Activated gamma-delta T cell treated with Interleukin-2 at 50 U/mL for 16 hours (primary cell): ENCODE measurements at regions not wholly inside any gene's neighbourhood (a gene's known extent, or its start where the extent isn't known, plus 50 kb on each side); places are given as distances from the start of the nearest gene placed in this dataset.

Source experiments
- DNase-seq: peaks from one replicate; pipeline ENCODE4 v3.0.0-alpha.2; 2020

DNA sequence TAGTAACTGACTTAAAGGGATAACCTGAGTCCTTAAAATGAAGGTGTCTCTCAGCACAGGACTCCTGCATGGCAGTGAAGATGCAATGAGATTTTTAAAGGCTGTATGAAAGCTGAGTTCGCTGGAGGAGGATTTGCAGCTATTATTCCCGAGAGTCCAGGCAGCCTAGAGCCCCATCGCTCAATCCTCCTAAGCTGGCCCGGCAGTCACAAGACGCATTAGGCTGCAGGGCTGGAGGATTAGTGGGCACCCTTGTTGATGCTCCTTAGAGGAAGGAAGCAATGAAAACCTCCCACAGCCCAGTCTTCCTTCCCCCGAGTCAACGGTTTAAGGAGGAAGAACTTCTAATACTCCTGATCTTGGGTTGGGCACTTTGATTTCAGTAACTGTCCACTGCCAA is 239.5 kb downstream of the EFNB2 start:
- DNase-seq, result no peak

DNA sequence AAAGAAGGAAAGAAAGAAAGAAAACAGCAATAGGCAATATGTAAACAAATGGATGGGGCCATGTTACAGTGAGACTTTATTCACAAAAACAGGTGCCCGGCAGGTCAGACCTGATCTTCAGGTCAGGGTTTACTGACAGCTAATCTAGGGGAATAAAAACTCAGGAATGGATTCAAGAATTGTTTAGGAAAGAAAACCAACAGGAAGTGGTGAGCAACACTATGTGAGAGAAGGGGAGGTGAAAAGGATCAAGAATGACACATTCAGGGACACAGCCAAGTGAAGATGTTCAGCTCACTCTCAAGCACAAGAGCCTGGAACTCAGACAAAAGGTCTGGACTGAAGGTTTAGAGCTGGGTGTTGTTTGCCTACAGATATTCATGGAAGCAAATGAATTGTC is 244.5 kb downstream of the EFNB2 start:
- DNase-seq, result no peak

DNA sequence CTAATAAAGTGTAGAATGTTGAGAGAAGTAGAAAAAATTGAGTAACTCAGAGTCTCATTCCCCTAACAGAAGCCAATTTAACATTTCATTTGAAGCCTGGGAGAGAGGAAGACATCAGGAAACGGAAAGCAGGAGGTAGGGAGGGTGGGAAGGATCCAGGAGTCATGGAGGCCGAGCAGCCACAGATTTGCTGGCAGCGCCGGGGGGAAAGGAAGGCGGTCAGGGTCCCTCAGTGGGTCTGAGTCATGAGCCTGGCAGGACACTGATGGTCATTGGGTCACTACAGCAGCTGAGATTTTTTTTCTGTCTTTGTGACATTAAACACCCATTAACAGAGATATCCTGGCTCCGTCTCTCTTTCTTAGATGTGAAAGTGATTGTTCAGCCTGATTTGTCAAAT is 248.1 kb downstream of the EFNB2 start:
- no peak for DNase-seq

DNA sequence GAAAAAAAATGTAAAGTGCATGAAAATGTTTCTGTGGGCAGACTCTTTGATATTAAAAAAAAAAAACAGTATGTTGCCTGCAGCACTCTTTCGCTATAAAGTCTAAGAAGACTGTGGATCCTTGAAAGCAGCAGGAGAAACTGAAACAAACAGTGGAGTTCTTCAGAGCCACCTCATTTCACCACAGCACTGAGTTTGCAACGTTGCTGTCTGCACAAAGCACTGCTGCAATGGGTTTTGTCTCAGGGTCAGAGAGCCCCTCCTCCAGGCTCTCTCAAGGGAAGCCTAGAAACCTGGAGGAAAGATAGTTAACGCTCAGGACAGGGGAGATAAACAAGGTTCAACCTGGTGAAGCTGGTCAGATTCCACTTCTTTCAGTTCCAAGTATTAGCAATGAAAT is 248.7 kb downstream of the EFNB2 start:
- no peak for DNase-seq

DNA sequence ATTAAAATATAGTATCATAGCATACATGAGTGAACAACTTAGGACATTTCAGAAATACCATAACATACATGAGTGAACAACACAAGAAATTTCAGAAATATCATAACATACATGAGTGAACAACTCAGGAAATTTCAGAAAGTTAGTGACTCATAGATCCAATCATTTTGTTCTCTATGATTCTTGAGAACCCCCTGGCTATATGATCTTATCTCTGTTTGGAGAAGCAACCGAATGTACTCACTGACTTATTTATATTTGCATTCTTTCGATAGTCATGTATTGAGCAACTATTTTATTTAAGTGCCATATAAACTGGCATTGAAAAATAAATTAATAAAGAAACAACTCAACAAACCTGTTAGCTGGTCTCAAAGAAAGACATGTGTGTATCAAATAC is 251.1 kb downstream of the EFNB2 start:
- DNase-seq, result no peak

DNA sequence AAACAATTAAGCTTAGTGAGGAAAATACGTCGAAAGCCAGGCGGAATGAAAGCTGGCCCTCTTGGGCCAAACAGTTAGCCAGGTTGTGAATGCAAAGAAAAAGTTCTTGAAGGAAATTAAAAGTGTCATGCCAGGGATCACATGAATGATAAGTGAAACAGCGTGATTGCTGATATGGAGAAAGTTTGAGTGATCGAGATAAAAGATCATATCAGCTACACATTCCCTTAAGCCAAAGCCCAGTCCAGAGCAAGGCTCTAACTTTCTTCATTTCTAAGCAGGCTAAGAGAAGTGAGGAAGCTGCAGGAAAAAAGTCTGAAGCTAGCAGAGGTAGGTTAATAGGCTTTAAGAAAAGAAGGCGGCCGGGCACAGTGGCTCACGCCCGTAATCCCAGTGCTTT is 254.0 kb downstream of the EFNB2 start:
- no peak for DNase-seq

DNA sequence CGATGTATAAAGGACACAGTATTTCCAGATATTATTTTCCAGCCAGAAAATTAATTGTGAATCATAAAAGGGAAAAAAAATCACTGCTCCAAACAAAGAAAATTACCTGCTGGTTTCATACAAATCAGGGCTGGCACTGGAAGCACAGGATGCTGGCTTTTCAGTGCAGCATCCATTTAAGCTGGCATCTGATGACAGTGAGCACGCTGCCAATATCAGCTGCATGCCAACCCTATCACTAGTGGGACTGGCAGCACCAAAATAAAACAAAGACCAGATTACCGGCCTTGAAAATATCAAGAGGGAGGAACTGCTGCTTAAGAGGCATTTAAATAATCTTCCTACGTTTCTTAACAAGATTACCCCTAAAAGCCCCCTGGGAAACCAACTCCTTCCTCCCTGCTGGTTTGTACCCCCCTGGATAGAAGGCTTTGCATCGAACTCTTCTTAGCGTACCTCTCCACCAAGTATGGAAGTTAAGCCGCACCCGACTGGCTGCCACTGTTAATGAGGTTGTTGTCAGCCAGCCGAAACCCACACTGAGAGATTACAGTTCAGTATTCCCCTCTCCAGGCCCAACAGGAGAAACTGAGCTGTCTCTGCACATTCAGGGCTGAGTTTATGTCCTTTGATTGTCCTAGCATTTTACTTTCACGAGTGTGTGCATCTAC is 257.8 kb downstream of the EFNB2 start:
- DNase-seq, result no peak

DNA sequence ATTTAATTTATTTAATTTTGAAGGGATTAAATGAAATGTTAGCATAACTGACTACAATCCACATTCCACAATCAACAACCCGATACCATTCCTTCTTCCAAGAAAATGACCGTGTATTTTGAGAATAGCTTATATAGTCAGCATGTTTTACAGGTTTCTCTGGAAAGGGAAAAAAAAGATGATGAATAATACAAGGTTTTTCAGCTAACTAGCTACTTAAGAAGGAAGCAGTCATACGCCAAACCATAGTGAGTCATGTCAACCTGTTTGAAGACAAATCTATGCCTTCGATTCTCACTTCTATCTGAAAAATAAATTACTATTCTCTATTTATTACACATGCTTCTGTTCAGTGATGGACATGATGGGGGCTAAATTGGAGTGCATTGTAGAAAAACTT is 258.6 kb downstream of the EFNB2 start:
- no peak for DNase-seq

DNA sequence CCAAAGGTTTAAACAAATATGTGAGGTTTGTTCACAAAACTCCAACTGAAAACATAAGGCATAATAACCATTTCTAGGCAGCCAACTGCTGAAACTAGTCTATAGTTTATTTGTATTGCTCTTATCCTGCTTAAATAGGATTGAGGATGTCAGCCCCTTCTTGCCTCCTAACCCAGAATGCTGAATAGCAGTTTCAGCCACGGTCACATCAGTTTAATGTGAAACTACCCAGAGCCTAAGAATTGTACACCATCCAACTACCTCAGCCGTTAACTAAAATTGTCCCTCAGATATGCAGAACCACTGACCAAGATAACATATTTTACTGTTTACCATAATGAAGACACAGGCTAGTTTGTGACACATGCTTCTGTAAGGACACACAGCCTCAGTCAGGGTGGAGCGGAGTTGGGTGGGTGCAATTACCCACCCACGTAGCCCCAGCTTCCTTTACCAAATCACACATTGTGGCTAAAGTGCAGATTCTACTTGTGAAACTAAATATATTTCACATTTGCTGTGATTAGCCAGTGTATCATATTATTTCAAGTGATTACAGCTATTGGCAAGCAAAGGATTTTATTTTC is 259.9 kb downstream of the EFNB2 start:
- no peak for DNase-seq

DNA sequence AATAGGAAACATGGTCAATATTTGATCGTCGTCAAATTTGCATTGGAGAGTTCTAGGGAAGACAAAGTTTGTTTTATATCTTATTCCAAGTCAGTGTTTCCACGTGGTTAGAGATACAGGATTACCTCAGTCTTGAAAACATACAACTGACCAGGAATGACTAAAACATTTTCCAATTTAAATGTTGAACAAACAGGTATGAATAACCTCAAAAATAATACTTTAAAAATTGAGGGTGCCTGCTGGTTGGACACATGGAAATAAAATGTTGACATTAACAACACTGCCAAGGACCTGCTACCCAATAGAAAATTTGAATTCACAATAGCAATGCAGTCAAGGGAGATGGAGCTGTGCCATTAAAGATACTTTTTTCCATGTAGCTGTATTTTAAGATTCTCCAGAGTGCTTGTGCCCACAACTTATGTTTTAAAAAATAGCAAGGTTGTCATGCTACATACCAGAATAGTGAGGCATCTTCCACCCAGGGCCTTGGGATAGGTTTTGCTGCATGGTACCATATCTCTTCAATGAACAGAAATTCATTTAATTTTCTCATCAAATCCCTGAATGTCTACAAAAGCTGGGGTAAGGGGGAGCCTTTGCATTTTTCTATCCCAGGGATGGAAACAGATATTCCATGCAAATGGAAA is 260.8 kb downstream of the EFNB2 start:
- no peak for DNase-seq

DNA sequence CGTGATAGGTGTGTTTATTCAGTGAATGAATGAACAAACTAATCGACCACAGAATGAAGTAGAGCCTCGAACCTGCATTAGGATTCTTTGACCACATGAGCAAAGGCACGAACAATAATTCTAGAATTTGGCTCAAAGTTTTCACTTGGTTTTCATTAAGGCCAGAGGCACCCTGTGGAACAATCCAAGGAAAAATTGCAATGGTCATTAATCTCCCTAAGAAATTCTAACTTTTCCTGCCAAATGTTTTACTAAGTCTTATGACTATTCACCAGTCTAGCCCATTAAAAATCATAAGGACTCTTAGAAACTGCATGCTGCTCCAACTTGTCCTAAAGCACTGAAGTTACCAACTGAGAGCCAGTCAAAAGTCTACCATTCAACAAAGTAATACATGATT is 271.7 kb downstream of the EFNB2 start:
- no peak for DNase-seq

DNA sequence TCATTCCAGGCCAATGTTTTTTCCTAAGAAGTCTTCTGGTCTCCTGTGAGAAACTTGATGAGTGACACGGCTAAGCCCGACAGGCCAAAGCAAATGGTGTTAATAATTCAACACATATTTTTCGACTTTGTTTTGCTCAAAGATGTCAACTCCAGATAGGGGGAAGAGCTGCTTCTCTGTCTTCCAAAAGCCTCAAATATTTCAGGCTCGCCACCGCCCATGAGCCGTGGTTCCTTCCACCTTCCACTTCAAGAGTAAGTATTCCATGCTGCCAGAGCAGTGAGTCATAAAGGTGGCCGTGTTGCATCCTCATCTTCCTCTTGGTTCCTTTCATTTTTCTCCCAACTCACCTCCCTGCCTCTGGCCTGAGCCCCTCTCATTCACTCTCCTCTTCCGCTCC is 272.6 kb downstream of the EFNB2 start:
- no peak for DNase-seq

DNA sequence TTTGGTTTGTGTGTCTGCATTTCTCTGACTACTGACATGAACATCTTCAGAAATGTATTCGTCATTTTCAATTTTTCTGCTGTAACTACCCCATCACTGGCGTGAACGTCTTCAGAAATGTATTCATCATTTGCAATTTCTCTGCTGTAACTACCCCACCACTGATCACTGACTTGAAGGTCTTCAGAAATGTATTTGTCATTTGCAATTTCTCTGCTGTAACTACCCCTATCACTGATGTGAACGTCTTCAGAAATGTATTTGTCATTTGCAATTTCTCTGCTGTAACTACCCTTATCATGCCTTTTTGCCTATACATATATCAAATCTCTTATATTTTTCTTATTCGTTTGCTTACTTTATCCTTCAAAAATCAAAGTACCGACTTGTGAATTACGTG is 274.0 kb downstream of the EFNB2 start:
- DNase-seq, result no peak

DNA sequence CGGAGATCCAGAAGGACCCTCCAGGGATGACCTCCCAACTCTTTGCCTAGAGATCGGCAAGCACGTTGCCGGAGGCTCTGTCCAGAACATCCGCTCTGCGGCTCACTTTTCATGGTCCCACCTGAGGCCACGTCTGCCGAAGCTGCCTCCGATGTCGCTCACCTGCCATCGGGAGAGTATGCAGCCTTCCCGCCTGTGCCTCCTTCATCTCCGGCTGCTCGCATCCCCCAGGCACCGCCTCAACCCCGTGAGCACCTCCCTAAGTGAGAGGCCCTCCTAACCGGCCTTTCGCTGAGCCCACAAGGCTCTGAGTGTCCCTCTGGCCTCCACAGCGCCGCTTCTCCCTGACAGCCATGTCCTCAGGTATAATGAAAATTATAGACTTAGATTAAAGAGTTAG is 275.1 kb downstream of the EFNB2 start:
- no peak for DNase-seq

DNA sequence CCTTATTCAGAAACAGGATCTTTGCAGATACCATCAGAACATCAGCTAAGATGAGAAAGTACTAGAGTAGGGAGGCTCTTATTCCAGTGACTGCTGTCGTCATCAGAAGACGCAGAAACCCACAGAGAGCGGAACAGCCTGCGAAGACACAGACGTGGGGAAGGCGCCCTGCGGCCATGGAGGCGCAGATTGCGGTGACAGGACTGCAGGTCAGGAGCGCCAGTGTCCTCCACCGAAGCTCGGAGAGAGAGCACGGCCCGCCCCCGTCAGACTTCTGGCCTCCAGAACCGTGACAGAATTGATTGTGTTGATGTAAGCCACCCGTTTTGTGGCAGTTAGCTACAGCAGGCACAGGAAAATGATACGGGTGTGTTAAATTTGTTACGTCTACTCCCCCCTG is 275.5 kb downstream of the EFNB2 start:
- no peak for DNase-seq

DNA sequence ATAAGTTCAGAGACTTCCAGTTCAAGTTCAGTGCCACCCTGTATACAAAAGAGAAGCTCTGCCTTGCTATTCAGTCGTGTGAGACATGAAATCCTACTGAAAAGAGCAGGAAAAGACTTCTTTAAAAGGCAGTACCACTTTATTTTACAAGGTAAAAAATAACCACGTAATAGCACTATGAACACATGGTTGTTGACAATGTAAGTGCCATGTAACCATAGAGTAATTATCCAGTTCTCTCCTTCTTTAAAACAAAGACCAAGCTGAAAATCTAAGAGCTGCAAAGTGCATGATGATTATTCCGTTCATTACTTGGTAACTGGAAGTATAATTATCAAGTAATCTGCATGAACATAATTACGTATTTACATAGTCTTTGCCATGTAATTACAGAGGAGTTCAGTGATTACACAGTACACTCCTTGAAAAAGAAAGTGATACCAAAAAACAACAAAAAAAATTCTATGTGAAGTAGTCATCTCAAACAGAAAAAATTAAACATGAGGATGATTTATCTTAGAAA is 288.7 kb downstream of the EFNB2 start:
- DNase-seq, result no peak

DNA sequence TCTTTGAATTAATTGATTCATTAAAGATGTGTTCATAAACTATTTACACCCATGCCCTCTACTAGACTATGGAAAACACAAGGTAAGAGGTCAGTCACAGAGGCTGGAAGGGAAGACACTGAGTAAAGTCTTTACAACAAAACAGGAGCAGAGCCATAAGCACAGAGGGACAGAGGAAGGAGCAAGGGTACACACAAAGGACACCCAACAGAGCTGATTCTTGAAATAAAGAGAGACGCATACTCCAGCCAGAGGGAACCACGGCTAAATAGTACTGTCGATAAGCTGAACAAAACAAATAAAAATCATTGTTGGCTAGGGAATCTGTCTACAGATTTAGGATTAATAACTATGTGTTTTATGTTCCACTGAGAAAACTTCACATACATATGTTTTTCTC is 289.2 kb downstream of the EFNB2 start:
- DNase-seq, result no peak

DNA sequence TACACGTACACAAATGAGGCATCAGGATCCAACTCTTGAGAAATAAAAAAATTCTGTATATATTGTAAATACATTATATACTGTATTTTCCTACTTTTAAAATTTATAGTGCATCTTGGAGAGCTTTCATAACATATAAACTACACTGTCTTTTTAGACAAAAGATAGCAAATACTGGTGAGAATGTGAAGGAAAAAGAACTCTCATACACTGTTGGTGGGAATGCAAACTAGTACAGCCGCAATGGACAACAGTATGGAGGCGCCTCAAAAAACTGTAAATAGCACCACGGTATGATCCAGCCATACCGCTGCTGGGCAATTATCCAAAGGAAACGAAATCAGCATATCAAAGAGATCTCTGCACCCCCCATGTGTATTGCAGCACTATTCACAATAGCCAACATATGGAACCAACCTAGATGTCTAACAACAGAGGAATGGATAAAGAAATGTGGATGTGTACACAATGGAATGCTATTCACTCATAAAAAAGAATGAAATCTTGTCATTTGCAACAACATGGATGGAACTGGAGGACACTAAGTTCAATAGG is 292.4 kb downstream of the EFNB2 start:
- no peak for DNase-seq

DNA sequence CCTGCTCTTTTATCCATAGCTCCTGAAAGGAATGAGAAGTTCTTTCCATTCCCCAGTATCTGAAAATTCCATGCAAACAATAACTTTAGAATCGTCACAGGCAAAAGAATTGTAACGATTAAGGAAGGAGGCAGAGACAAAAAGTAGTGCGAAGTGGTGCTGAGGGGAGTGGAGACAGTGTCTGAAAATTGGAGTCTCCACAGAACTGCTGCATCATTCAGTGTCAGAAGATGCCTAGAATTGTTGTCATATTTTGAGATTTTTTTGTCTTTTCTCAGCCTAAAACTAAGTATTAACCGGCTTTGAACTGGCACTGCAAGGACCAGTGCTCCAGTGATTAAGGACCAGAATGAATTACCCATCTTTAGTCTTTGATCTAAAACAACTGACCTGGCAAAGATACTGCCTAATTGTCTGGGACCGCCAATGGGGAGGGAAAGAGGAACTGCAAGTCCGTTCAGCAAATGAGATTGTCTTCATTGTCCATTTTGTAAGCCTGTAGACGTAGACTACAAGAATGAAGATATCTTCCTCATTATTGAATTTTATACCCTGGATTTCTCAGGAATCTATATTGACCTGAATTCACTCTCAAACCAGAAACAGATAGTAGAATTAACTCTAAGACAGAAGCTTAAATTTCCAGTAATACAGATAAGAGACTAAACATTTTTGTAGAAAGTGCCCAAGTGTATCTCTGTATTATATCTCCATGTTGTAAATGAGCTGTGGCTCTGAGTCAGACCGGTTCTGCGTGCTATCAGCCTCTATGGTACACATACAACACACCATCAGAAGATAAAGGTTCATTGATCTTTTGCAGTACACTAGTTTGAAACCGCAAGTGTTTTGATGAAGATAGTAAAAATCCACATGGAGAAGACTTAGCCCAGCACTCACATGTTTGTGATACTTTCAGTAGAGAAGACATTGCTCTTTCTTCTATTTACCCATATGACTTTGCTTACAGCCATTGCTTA is 293.2 kb downstream of the EFNB2 start:
- no peak for DNase-seq

DNA sequence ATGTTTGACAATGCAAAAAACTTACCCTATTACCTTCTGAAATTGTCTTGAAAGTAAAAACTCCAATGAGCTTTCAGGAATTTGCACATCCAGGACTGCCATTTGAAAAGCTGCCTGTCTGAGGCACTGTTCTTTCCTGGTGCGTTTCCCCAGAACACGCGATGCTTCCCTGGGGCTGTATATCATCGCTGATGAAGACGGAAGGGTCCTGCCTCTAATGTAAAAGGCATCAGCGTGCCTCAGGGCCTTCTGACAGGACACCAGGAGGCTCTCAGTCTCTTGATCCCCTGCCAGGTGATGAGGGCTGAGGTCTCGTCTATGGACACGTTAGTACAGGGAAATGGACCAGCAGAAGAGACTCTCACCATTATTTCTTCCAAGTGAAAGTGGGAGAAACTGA is 296.8 kb downstream of the EFNB2 start:
- DNase-seq, result no peak

DNA sequence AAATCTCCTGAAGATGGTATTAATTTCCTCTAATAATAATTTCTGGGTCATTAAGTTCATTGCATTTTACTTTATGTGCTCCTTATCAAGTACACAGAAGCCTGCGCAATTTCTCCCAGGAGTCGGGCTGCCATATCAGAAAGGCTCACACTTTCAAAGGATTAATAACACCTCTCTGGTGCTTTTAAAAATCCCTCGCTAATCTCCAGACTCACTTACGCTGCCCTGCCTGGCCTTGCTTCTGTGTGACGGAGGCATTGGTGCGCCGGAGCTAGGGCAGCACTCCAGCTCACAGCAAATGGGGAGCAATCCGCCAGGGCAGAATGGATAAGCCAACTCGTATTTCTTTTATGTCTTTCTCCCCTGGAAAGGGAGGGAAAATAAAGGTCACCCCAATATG is 300.8 kb downstream of the EFNB2 start:
- DNase-seq, result no peak

DNA sequence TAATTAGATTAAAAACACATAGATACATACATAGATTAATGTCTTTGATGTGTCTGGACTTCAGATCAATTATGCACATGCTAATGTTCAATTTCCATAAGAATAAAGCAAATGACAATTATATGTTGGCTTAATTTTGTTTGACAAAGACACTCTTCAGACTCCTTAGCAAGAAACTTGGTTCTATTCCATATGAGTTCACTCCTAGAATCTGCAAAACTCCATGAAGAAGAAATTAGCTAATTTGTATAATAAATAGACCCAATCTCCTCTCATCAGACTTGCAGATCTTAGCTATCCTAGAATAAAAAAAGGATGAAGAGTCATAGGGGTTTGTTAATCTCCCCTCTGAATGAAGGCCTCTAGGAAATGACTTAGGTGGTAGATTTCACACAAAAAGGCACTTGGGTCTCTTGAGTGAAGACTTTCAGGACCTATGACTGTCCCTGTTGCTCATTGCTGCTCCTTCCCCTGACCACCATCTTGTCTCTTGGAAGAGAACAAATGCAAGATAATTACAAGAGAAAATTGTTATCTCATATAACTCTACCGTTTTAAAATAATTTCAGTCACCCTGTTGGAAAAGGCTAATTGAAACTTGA is 302.2 kb downstream of the EFNB2 start:
- DNase-seq, result no peak

DNA sequence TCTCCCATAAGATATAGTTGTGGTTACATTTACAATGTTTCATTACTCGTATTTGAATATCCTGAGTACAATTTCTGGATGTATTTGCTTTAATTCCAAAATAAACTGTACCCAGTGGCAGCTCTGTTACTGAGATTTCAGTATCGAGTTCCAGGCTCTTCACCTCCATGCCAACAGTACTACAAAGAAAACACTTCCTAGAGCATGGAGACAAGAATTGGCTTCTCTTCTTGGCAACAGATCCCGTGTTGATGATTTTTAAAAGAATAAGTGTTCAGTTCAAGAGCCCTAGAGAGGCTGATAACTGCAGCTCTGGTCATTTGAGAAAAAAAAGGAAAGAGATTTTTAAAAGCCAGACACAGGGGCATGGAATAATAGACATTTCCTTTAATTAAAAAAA is 302.8 kb downstream of the EFNB2 start:
- DNase-seq, result no peak
